GM19467 (cell line): ENCODE measurements at regions not wholly inside any gene's neighbourhood (a gene's known extent, or its start where the extent isn't known, plus 50 kb on each side); places are given as distances from the start of the nearest gene placed in this dataset.

Source experiments
- ATAC-seq: cut with Tn5 transposase; IDR thresholded peaks from one replicate; pipeline ENCODE4 v1.9.1; 2021; ENCODE audit warnings: mild to moderate bottlenecking, moderate library complexity; ENCODE audit not compliant: unreplicated experiment

DNA sequence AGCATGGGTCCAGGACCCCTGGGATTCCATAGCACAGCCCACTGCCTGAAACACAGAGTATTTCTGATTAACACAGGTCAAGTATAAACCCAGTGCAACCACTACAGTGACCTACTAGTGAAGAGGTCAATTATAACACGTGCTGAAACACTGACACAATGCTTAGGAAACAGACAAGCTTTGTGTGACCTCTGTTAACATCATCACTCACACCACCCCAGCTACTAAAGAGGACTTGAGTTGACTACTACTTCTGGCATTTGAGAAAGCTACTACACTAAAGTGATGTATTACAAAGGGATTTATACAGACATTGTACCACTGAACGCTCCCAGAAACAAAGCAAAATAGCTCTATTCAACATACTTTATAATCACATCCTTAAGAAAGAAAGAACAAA, 1935.9 kb upstream of the PCDH20 start:
- ATAC-seq, result no peak

DNA sequence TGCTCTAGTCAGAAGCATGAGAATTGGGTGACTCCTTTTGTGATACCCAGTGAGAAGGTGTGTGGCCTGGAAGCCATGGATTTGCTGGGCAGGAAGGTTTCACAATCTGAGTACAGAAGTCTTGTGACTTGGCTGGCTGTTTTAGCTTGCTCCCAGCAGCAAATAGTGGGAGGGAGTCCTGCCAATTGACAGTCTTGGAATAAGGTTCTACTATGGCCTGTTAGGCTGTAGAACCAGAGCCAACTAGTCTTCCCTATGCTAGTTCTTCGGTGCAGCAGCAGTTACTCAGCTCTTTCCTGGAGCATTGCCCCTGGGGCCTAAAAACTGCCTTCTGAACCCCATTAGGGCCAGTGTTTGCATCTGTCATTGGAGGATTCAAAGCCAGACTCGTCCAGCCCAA, 1935.4 kb upstream of the PCDH20 start:
- no peak for ATAC-seq

GRCh38 chr13:63345835-63346234, 1930.2 kb upstream of the PCDH20 start:
- ATAC-seq, result no peak

DNA sequence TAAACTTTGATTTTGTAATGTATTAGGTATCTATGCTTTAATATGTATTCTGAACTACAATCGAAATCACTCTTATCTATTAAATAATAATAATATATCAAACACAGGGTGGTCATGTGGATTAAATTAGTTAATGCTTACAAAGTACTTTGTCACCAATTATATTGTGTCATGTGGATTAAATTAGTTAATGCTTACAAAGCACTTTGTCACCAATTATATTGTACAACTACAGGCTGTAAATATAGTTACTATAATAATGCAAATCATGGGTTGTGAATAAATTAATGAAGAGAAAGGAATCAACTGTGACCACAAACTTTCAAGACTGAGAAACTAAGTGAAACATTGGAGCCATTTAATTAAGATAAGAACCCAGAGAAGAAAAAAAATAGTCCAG, 1929.1 kb upstream of the PCDH20 start:
- no peak for ATAC-seq

DNA sequence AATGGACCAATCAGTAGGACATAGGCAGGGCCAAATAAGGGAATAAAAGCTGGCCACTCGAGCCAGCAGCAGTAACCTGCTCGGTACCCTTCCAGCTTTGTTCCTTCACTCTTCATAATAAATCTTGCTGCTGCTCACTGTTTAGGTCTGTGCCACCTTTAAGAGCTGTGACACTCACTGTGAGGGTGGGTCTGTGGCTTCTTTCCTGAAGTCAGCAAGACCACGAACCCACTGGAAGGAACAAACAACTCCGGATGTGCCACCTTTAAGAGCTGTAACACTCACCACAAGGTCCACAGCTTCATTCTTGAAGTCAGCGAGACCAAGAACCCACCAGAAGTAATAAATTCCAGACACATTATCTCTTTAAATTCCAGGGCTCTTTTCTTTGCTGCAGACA, 1922.3 kb upstream of the PCDH20 start:
- no peak for ATAC-seq

- no peak for ATAC-seq
Measured at GRCh38 chr13:63337041-63337440, 1921.4 kb upstream of the PCDH20 start.

GRCh38 chr13:63336549-63336948, 1920.9 kb upstream of the PCDH20 start:
- no peak for ATAC-seq

DNA sequence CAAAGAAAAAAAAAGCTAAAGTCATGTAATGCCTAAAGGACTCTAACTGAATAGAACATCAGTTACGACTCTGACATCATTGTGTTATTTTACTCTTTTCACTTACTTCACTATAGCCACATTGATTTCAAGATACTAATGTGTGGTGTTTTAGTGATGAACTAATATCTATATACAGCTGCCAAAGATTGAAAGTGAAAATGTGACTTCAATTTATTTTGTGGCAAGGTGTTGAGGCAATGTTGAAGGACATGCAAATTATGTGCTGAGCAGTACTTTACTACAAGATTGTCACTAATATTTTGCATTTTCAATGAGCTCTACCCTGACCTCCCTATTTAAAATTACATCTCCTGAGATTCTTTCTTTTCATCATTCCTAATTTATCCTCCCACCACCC, 1911.9 kb upstream of the PCDH20 start:
- no peak for ATAC-seq

- ATAC-seq, result no peak
Measured at GRCh38 chr13:63323441-63323840, 1907.8 kb upstream of the PCDH20 start.

DNA sequence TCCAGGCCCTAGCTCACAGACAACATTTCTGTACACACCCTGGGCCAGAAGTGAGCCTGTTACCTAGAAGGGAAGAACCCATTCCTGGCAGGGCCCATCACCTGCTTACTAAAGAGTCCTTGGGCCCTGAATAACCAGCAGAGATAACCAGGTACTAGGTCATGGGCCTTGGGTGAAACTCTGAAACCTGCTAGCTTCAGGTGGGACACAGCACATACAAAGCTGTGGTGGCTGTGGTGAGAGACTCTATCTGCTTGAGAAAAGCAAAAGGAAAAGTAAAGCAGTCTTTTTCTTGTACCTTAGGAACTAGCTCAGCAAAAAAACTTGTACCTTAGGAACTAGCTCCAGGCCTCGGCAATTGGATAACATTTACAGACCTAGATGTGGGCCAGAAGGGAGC, 1895.9 kb upstream of the PCDH20 start:
- no peak for ATAC-seq

DNA sequence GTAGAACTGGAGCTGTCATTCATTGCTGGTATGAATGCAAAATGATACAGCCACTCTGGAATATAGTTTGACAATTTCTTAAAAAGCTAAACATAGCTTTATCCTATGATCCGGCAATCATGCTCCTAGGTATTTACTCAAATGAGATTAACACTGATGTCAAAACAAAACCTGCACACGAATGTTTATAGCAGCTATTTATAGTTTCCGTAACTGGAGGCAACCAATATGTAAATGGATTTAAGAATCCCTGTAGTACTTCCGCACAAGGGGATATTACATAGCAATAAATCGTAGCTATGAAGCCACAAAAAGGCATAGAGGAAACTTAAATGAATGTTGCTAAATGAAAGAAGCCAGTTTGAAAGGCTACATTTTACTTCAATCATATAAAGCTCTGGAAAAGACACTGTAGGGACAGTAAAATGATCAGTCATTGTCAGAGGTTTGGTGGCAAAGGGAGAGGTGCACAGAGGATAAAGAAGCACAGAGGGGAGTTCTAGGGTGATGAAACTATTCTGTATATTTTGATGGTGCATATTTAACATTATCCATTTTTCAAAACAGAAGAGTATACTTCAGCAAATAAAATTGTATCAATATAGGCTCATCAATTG, 1893.0 kb upstream of the PCDH20 start:
- ATAC-seq, result no peak

- ATAC-seq, result no peak
Measured at GRCh38 chr13:63307228-63307627, 1891.6 kb upstream of the PCDH20 start.

GRCh38 chr13:63305641-63306133, 1890.0 kb upstream of the PCDH20 start:
- no peak for ATAC-seq

DNA sequence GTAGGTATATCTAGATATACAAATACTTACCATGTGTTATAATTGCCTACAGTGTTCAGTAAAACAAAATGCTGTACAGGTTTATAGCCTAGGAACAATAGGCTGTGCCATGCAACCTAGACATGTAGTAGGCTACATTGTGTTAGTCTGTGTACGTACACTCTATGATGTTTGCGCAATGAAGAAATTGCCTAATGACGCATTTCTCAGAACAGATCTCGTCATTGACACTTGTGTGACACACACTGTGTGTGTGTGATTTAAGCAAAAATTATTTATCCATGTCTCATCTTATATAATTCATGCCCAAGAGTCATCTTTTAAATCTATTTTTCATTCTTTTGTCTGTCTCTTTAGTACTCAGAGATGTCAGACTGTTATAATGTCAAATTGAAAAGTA, 1888.8 kb upstream of the PCDH20 start:
- ATAC-seq, result no peak

GRCh38 chr13:63299866-63300394, 1884.3 kb upstream of the PCDH20 start:
- ATAC-seq, result no peak

DNA sequence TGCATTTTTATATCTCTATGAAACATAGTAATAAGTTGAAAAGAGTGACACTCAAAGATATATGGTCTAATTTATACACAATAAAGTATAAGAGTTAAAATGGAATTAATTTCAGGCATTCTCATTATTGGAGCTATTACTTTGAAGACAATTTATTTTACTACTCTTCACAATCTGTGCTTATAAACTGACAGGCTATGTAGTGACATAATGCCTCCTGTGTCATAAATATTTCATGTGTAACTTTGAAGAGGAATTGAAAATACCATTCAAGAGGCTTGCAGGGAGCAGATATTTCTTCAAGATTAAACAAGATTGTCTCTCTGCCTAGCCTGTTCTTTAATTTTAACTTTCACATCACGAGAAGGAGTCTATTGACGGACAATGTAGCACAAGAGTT, 1881.5 kb upstream of the PCDH20 start:
- no peak for ATAC-seq

DNA sequence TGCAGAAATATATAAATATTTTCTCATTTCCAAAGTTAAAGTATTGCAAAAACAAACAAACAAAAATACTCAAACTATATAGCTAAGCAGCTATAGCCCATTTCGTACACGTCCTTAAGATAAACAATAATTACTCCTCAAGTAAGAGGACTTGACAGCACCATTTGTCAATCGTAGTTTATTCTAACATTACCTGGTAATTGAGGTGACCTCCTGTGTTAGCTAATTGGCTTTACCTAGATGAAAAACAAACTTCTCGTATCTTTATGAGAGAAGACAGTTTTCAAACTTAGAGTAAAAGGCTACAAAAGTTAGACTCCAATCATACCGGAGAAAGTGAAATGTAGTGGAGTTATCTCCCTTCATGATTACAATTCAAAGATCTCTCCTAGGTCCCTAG, 1876.1 kb upstream of the PCDH20 start:
- no peak for ATAC-seq

GRCh38 chr13:63288576-63288975, 1872.9 kb upstream of the PCDH20 start:
- ATAC-seq, result no peak

- no peak for ATAC-seq
Measured at GRCh38 chr13:63287926-63288325, 1872.3 kb upstream of the PCDH20 start.

DNA sequence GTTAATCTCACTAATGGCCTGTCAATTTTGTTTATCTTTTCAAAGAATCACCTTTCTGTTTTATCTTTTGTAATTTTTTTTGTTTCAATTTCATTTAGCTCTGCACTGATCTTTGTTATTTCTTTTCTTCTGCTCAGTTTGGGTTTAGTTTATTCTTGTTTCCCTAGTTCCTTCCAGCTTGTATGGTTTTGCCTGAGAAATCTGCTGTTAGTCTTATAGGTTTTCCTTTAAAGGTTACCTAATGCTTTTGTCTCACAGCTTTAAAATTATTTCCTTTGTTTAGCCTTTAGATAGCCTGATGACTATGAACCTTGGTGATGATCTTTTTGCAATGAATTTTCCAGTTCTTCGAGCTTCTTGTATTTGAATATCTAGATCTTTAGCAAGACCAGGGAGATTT, 1869.8 kb upstream of the PCDH20 start:
- no peak for ATAC-seq

GRCh38 chr13:63279136-63279535, 1863.5 kb upstream of the PCDH20 start:
- no peak for ATAC-seq

- no peak for ATAC-seq
Measured at GRCh38 chr13:63274772-63275171, 1859.1 kb upstream of the PCDH20 start.
